Osteoblast (primary cell): ENCODE measurements at regions not wholly inside any gene's neighbourhood (a gene's known extent, or its start where the extent isn't known, plus 50 kb on each side); places are given as distances from the start of the nearest gene placed in this dataset.
"Not testable (repeated sequence)": the region's sequence is repeated elsewhere in the genome, so short reads cannot be mapped to it uniquely, and the experiment has no call there.

Experiments used
- DNase-seq: peaks from one replicate; pipeline ENCODE4 v3.0.0; 2011; ENCODE audit warnings: low spot score, mixed read lengths; ENCODE audit not compliant: insufficient read length; ENCODE audit errors: missing footprints
- H2AFZ ChIP-seq: 2 replicates; pipeline ENCODE4 v1.6.0; 2011; ENCODE audit warnings: mild to moderate bottlenecking, low read length
- H3K27ac ChIP-seq: 2 replicates; pipeline ENCODE4 v1.5.1; 2011; ENCODE audit warnings: mild to moderate bottlenecking, low read depth, low read length, moderate library complexity
- H3K27me3 ChIP-seq: 2 replicates; pipeline ENCODE4 v1.6.0; 2012; ENCODE audit warnings: mild to moderate bottlenecking, control low read depth, inconsistent platforms, low read length, moderate library complexity; ENCODE audit not compliant: insufficient read depth
- H3K36me3 ChIP-seq: 2 replicates; pipeline ENCODE4 v1.5.1; 2011; ENCODE audit warnings: mild to moderate bottlenecking, low read length, control low read depth, moderate library complexity; ENCODE audit not compliant: insufficient read depth
- H3K4me1 ChIP-seq: 2 replicates; pipeline ENCODE4 v1.5.1; 2011; ENCODE audit warnings: mild to moderate bottlenecking, low read length, control low read depth, moderate library complexity; ENCODE audit not compliant: insufficient read depth
- H3K4me2 ChIP-seq: 2 replicates; pipeline ENCODE4 v1.6.0; 2011; ENCODE audit warnings: mild to moderate bottlenecking, low read length; ENCODE audit not compliant: insufficient read depth
- H3K4me3 ChIP-seq: fragments of 200-600 bp; sonication (generic); 3 replicates; pipeline ENCODE4 v1.5.1; 2012; ENCODE audit warnings: mild to moderate bottlenecking, low read length, inconsistent platforms; ENCODE audit not compliant: insufficient read depth
- H3K79me2 ChIP-seq: 2 replicates; pipeline ENCODE4 v1.6.0; 2012; ENCODE audit warnings: mild to moderate bottlenecking, low read length, control low read depth, inconsistent platforms; ENCODE audit not compliant: insufficient read depth
- H3K9me3 ChIP-seq: 2 replicates; pipeline ENCODE4 v1.5.1; 2011; ENCODE audit warnings: low read depth, low read length, control low read depth
- H4K20me1 ChIP-seq: 2 replicates; pipeline ENCODE4 v1.6.0; 2012; ENCODE audit warnings: mild to moderate bottlenecking, low read length, control low read depth; ENCODE audit not compliant: insufficient read depth
- TF ChIP-seq, protein P1 (sequence below): IDR thresholded peaks from 2 replicates; pipeline ENCODE4 v1.5.1; 2011; ENCODE audit warnings: mild to moderate bottlenecking, low read depth, low read length, moderate library complexity; ENCODE audit errors: extremely low read depth

DNA sequence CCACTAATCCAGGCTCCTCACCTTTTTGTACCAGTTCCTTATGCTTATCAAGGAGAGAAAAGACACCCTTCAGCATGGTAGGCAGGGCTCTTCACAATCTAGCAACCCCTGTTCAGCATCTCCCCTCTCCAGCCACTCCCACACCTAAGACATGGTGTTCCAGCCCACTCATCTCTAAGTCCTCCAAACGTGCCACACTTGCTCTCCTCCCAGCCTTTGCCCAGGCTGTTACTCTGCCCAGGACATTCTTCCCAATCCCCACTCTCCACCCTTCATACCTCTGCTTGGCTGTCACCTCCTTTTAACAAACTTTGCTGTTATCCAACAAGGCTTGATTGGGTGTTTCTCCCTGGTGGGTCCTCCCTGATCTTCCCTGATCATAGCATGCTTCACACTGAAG, 270.6 kb upstream of the CHAC2 start:
- TF ChIP-seq, protein P1, sequence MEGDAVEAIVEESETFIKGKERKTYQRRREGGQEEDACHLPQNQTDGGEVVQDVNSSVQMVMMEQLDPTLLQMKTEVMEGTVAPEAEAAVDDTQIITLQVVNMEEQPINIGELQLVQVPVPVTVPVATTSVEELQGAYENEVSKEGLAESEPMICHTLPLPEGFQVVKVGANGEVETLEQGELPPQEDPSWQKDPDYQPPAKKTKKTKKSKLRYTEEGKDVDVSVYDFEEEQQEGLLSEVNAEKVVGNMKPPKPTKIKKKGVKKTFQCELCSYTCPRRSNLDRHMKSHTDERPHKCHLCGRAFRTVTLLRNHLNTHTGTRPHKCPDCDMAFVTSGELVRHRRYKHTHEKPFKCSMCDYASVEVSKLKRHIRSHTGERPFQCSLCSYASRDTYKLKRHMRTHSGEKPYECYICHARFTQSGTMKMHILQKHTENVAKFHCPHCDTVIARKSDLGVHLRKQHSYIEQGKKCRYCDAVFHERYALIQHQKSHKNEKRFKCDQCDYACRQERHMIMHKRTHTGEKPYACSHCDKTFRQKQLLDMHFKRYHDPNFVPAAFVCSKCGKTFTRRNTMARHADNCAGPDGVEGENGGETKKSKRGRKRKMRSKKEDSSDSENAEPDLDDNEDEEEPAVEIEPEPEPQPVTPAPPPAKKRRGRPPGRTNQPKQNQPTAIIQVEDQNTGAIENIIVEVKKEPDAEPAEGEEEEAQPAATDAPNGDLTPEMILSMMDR: no peak
- DNase-seq: no peak
- Histone ChIP-seq H2AFZ (no peak overlapping the region), H3K27me3 (peaks cover 5% of the 10 kb centered on the region), H3K79me2 (no peaks in the 10 kb centered on the region), H4K20me1 (no peaks in the 10 kb centered on the region), H3K4me1 (no peaks in the 10 kb centered on the region), H3K4me2 (no peak overlapping the region), H3K4me3 (no peak overlapping the region), H3K9me3 (no peaks in the 10 kb centered on the region), H3K27ac (no peak overlapping the region), H3K36me3 (no peaks in the 10 kb centered on the region)

DNA sequence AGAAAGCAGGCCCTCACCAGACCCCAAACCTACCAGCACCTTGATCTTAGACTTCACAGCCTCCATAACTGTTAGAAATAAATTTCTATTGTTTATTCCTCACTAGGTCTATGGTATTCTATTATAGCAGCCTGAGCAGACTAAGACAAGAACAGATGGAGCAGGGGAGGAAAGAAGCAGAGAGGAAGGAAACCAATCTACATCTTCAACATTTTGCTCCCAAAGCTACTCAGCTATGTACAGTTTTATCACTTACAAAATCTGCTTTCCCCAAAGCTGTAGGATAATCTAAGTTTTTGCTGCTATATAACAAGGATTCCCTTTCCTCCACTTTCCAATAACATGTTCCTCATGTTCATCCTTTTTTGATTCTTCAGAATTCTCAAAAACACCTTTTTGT, 274.4 kb upstream of the CHAC2 start:
- H3K4me1 ChIP-seq: no peaks in the 10 kb centered on the region
- no peaks in the 10 kb centered on the region for H3K9me3 ChIP-seq
- no peak overlapping the region for H2AFZ ChIP-seq
- H3K79me2 ChIP-seq: no peaks in the 10 kb centered on the region
- no peak overlapping the region for H3K27ac ChIP-seq
- H3K36me3 ChIP-seq: no peaks in the 10 kb centered on the region
- H3K4me3 ChIP-seq: no peak overlapping the region
- H3K4me2 ChIP-seq: no peak overlapping the region
- H3K27me3 ChIP-seq: peaks cover 5% of the 10 kb centered on the region
- H4K20me1 ChIP-seq: no peaks in the 10 kb centered on the region
- DNase-seq: no peak
- TF ChIP-seq, protein P1: no peak

DNA sequence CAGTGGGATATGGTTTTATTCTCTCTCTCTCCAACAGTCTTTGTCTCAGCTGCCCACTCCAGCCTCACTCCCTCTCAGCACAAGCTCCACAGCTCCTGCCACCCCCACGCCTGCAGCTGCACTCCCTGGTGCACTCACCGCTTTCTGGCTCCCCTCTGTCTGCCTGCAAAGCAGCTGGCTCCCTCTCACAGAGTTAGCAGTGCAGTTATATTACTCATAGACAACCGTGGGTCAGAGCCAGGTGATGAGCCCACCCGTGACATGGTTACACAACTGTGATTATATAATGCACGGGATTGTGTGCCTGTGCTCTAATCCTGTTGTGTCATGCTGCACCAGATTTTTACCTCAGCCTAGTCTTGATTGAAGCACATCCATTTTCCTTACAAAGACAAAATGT, 276.9 kb upstream of the CHAC2 start:
- H4K20me1 ChIP-seq: no peaks in the 10 kb centered on the region
- no peak for DNase-seq
- peaks cover 1% of the 10 kb centered on the region for H3K27me3 ChIP-seq
- no peaks in the 10 kb centered on the region for H3K36me3 ChIP-seq
- TF ChIP-seq, protein P1: no peak
- H3K4me2 ChIP-seq: no peak overlapping the region
- no peak overlapping the region for H2AFZ ChIP-seq
- no peaks in the 10 kb centered on the region for H3K79me2 ChIP-seq
- H3K9me3 ChIP-seq: no peaks in the 10 kb centered on the region
- H3K4me1 ChIP-seq: no peaks in the 10 kb centered on the region
- H3K27ac ChIP-seq: no peak overlapping the region
- H3K4me3 ChIP-seq: no peak overlapping the region

DNA sequence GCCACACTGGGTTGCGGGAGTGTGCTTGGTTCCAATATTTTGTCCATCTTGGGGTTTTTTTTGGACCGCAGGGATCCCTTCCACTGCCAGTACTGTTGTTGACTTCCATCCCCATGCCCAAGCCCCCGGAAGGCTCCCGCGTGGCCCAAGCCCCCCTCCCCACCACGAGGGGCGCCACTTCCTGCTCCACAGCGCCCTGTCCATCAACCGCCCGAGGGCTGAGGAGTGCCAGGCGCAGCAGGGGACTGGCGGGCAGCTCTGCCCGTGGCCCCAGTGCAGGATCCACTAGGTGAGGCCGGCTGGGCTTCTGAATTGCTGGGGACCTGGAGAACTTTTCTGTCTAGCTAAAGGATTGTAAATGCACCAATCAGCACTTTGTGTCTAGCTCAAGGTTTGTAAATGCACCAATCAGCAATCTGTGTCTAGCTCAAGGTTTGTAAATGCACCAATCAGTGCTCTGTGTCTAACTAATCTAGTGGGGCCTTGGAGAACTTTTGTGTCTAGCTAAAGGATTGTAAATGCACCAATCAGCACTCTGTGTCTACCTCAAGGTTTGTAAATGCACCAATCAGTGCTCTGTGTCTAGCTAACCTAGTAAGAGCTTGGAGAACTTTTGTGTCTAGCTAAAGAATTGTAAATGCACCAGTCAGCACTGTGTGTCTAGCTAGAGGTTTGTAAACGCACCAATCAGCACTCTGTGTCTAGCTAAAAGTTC, 281.3 kb upstream of the CHAC2 start:
- not testable (repeated sequence) for H3K9me3 ChIP-seq, H3K4me1 ChIP-seq, H3K79me2 ChIP-seq, H3K27ac ChIP-seq, H3K27me3 ChIP-seq, H2AFZ ChIP-seq, H3K36me3 ChIP-seq, H3K4me2 ChIP-seq, H4K20me1 ChIP-seq, DNase-seq, H3K4me3 ChIP-seq
